ENCODE measurements at regions not wholly inside any gene's neighbourhood (a gene's known extent, or its start where the extent isn't known, plus 50 kb on each side); places are given as distances from the start of the nearest gene placed in this dataset.

GRCh38 chr10:109698086-109698485, 225.2 kb downstream of the XPNPEP1 start:
- no peak for TF ChIP-seq CTCF (conservative IDR thresholded peaks at IDR 0.05; ENCODE audit: low read length)
- TF ChIP-seq EZH2phosphoT487 (IDR thresholded peaks at IDR 0.05; ENCODE audit: borderline replicate concordance, low read depth, low read length) = no peak

Data from OCI-LY7 (cell line).